ENCODE measurements at regions not wholly inside any gene's neighbourhood (a gene's known extent, or its start where the extent isn't known, plus 50 kb on each side); places are given as distances from the start of the nearest gene placed in this dataset.
A peak's percentile ranks its signal among the peaks of the same experiment; 100 is the strongest.

DNA sequence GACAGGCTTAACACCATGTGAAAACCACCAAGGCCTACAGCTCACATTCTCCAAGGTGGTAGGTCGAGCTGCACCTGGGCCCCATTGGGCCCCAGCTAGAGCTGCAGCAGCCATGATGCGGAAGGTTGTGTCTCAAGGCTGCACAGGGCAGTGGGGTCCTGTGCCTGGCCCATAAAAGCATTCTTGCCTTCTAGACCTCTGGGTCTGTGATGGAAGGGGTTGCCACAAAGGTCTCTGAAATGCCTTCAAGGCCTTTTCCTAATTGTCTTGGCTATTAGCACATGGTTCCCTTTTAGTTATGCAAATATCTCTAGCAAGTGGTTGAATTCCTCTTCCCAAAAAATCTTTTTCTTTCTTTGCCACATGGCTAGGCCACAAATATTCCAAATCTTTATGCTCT is 52.5 kb upstream of the C11orf58 start:
- Histone ChIP-seq H3K4me3 (no peak overlapping the region), H3K36me3 (replicated peaks) (no peaks in the 10 kb centered on the region), H3K27me3 (ENCODE audit: low read depth) (0 out of 2 replicates have a peak, but pooled peaks cover under 1% of the 10 kb centered on the region), H3K9me3 (no peaks in the 10 kb centered on the region), H3K4me1 (peaks cover 12% of the 10 kb centered on the region)
- DNase-seq (ENCODE audit: low spot score in 2 of 2): peak; percentile 42 to 53
- in situ Hi-C loops (cut with MboI; ENCODE audit: low sequenced_read_pairs): no loop called here

DNA sequence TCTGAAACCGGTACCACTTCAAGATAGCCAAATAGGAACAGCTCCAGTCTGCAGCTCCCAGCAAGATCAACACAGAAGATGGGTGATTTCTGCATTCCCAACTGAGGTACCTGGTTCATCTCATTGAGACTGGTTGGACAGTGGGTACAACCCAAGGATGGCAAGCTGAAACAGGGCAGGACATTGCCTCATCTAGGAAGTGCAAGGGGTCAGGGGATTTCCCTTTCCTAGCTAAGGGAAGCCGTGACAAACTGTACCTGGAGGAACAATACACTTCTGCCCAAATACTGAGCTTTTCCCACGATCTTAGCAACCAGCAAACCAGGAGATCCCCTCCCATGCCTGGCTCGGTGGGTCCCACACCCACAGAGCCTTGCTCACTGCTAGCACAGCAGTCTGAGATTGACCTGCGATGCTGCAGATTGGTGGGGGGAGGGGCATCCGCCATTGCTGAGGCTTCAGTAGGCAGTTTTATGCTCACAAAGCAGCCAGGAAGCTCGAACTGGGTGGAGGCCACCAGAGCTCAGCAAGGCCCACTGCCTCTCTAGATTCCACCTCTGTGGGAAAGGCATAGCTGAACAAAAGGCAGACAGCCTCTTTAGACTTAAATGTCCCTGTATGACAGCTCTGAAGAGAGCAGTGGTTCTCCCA is 59.9 kb upstream of the C11orf58 start:
- H3K4me3 ChIP-seq: no peak overlapping the region
- H3K36me3 ChIP-seq (replicated peaks): no peaks in the 10 kb centered on the region
- DNase-seq (ENCODE audit: low spot score in 2 of 2): no peak
- H3K27me3 ChIP-seq (ENCODE audit: low read depth): 0 out of 2 replicates have a peak, but pooled peaks cover 2% of the 10 kb centered on the region
- no peaks in the 10 kb centered on the region for H3K4me1 ChIP-seq
- in situ Hi-C loops (cut with MboI; ENCODE audit: low sequenced_read_pairs): no loop called here
- peaks cover 3% of the 10 kb centered on the region; the same call in 1 of the 2 replicates for H3K9me3 ChIP-seq

DNA sequence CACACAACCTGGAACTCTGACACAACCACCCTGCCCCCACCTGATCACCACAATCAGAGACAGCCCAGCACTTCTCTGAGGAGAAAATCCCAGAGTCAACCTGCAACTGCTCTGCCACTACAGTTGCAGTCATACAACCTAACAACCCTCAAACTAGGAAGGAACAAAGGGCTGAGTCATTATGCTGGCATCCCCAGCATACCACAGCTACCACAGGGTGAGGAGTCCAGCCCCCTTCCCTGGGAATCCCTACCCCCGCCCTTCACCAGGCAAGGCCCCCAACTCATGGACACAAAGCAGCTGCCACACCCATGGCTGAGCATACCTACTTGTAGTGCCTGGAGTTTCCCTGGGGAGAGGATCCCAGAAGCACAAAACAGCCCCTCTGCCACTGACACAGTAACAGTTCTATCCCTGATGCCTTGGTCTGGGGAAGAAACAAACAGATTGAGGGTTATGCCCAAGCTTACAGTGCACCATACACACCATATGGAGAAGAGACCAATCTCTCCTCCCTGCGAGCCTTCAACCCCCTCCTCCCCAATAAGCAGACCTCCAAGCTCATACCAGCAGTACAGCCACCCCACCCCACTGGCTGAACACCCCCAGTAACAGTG is 68.5 kb upstream of the C11orf58 start:
- H3K36me3 ChIP-seq (replicated peaks): no peaks in the 10 kb centered on the region
- in situ Hi-C loops (cut with MboI; ENCODE audit: low sequenced_read_pairs): no loop called here
- peak in 1 of 2 experiments; percentile 32 for DNase-seq (ENCODE audit: low spot score in 2 of 2)

DNA sequence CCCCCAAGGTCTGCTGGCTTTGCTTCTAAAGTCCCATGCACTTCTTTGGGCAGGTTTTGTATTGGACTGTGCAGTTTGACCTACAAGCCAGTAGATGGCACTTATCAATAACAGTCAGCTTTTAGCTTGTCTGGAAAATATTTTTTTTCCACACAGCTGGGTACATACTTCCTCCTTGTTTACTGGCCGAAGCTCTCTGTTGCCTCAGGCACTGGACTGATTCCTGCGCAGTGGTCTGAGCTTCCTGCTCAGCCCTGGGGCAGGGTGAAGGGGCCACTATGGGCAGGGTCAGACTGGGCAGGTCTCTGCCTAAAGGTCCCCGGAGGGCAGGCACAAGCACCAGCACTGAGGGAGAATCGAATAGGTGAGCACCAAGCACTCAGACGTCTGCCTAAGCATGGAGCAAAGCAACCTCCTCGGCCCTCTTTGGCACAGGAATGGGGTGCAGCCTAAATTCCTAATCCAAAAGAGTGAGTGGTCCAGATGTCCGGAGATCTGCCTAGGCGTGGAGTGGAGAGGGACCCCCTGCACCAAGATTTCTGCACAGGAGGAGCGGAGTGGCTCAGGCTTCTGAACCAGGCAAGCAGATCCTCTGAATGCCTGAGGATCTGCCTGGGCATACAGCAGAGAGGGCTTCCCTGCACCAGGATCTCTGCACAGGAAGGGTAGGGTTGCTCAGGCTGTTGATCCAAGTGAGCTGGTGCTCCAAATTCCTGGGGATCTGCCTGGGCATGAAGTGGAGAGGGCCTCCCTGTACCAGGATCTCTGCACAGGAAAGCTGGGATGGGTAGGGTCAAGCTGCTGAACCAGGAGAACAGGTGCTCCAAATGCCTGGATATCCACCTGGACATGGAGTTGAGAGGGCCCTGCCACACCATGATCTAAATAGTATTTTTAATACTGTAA is 105.9 kb upstream of the C11orf58 start:
- peaks cover 4% of the 10 kb centered on the region for H3K27me3 ChIP-seq (ENCODE audit: low read depth)
- in situ Hi-C loops (cut with MboI; ENCODE audit: low sequenced_read_pairs): no loop called here
- H3K4me3 ChIP-seq: no peak overlapping the region
- DNase-seq (ENCODE audit: low spot score in 2 of 2): peak; percentile 32 to 50
- H3K9me3 ChIP-seq: 0 out of 2 replicates have a peak, but pooled peaks cover 2% of the 10 kb centered on the region
- no peaks in the 10 kb centered on the region for H3K36me3 ChIP-seq (replicated peaks)
- H3K4me1 ChIP-seq: no peaks in the 10 kb centered on the region

More for the DNA sequence above, 68.5 kb upstream of the C11orf58 start:
- H3K4me3 ChIP-seq: no peak overlapping the region
- H3K27me3 ChIP-seq (ENCODE audit: low read depth): no peaks in the 10 kb centered on the region
- no peaks in the 10 kb centered on the region for H3K4me1 ChIP-seq
- H3K9me3 ChIP-seq: no peaks in the 10 kb centered on the region

DNA sequence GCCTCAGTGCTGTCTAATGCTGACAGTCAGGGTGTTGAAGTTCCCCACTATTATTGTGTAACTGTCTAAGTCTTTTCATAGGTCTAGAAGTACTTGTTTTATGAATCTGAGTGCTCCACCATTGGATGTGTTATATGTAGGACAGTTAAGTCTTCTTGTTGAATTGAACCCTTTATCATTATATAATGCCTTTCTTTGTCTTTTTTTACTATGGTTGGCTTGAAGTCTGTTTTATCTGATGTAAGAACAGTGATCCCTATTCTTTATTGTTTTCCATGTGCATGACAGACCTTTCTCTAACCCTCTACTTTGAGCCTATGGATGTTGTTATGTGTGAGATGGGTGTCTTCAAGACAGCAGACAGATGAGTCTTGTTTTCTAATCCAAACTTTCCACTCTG is 107.8 kb upstream of the C11orf58 start:
- no peak for DNase-seq (ENCODE audit: low spot score in 2 of 2)
- Histone ChIP-seq H3K27me3 (ENCODE audit: low read depth) (peaks cover 4% of the 10 kb centered on the region), H3K36me3 (replicated peaks) (no peaks in the 10 kb centered on the region), H3K9me3 (no peaks in the 10 kb centered on the region), H3K4me3 (no peak overlapping the region), H3K4me1 (no peaks in the 10 kb centered on the region)
- in situ Hi-C loops (cut with MboI; ENCODE audit: low sequenced_read_pairs): no loop called here

DNA sequence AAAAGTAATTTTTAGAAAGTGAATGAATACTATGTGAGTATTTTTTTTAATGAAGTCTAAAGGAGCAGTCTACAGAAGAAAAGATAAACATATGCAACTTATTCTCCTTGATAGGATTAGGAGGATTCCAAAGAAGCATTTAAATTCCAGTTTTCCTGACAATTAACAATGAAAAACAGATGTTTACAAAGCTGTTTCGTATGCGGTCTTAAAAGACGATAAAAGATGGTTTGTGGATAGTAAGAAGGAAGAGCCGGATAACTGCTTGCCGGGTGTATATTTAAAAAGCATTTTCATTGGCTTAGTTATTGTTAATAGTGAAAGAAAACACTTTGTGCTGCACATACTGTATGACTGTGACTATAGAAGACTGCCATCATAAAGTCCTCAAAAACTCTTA is 120.0 kb upstream of the C11orf58 start:
- peaks cover 13% of the 10 kb centered on the region for H3K4me1 ChIP-seq
- DNase-seq (ENCODE audit: low spot score in 2 of 2): peak in 1 of 2 experiments; percentile 31
- H3K36me3 ChIP-seq (replicated peaks): no peaks in the 10 kb centered on the region
- no peaks in the 10 kb centered on the region for H3K9me3 ChIP-seq
- in situ Hi-C loops (cut with MboI; ENCODE audit: low sequenced_read_pairs): loop anchor here (25.0 kb wide), 4 partner anchors 331 to 1281 kb away; no protein-coding TSS in a partner anchor
- H3K4me3 ChIP-seq: no peak overlapping the region
- H3K27me3 ChIP-seq (ENCODE audit: low read depth): no peaks in the 10 kb centered on the region

DNA sequence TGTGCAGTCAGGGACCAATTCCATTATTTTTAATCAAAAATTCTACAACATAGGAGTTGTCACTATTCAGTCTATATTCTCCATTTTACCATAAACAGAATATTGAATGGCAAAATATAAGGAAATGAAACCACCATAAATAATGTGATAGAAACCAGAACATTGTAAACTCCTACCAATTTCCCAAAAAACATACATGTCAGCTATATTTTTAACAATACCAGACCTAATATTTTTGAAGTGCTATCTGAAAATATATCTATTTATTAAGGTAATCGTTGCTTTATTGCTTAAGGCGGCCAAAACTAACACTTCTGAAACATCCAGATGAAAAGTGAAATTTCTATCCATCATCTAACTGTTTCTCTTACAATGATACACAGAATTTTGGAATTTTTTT is 123.0 kb upstream of the C11orf58 start:
- Histone ChIP-seq H3K36me3 (replicated peaks) (no peaks in the 10 kb centered on the region), H3K4me3 (no peak overlapping the region), H3K9me3 (no peaks in the 10 kb centered on the region), H3K27me3 (ENCODE audit: low read depth) (no peaks in the 10 kb centered on the region; the same call in none of the 2 replicates), H3K4me1 (peaks cover 17% of the 10 kb centered on the region)
- DNase-seq (ENCODE audit: low spot score in 2 of 2): no peak
- in situ Hi-C loops (cut with MboI; ENCODE audit: low sequenced_read_pairs): loop anchor here (25.0 kb wide), 4 partner anchors 328 to 1278 kb away; no protein-coding TSS in a partner anchor

DNA sequence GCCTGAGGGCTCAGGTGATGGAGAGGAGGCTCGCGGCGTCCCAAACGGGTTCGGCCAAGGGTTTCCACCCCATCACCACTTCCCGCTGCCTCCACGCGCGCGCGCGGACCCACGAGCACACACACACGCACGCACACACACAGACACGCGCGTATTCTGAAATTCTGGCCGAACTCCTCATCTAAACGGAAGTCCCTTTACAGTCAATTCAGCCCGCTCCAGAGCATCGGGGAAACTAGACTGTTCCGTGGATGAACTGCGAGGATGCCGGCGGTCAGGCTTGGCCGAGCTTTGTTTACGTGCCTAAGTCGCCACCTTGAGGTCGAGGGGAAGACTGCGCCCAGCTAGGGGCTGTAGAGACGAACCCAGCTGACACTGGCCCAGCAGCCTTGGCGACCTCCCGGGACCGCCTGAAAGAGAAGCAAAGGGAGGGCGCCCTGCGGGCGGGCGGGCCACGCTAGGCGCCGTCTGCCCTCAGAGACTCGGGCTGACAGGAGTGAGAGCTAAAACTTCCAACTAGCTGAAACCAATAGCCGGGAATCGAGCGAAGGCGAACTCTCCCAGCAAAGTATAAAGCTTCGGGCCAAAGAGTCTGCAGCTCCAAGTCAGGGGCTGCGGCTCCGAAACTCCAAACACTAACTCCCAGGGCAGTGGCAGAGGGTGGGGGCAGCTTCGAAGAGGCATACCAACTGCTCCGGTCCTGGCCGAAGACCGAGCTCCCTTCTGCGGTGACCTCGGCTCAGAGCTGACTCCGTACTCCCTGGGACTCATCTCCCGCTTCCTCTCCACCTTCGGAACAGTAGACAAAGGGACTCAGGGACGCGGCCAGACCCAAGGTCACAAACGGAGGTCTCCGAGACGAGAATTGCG is 124.7 kb upstream of the C11orf58 start:
- in situ Hi-C loops (cut with MboI; ENCODE audit: low sequenced_read_pairs): loop anchor here (25.0 kb wide), 4 partner anchors 326 to 1276 kb away; no protein-coding TSS in a partner anchor
- no peaks in the 10 kb centered on the region for H3K9me3 ChIP-seq
- H3K4me1 ChIP-seq: peaks cover 15% of the 10 kb centered on the region
- no peaks in the 10 kb centered on the region; the same call in none of the 2 replicates for H3K27me3 ChIP-seq (ENCODE audit: low read depth)
- no peaks in the 10 kb centered on the region for H3K36me3 ChIP-seq (replicated peaks)
- peak overlapping the region; percentile 38 for H3K4me3 ChIP-seq
- peak; percentile 86 to 93 for DNase-seq (ENCODE audit: low spot score in 2 of 2)

DNA sequence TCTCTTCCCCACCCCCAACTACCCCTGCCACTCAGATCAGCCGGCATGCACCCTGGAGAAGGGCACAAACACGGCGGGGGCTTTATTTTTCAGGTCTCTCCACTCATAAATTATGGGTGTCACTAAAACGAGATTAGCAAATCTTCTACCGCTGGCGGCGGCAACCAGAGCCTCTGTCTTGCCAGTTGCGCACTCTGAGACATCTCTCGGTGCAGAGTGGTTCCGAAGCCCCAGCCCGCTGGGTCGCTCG is 125.3 kb upstream of the C11orf58 start:
- Histone ChIP-seq H3K36me3 (replicated peaks) (no peaks in the 10 kb centered on the region), H3K4me3 (peak overlapping the region; percentile 38), H3K9me3 (no peaks in the 10 kb centered on the region), H3K4me1 (peaks cover 14% of the 10 kb centered on the region), H3K27me3 (ENCODE audit: low read depth) (no peaks in the 10 kb centered on the region; the same call in none of the 2 replicates)
- in situ Hi-C loops (cut with MboI; ENCODE audit: low sequenced_read_pairs): loop anchor here (25.0 kb wide), 4 partner anchors 326 to 1276 kb away; no protein-coding TSS in a partner anchor
- DNase-seq (ENCODE audit: low spot score in 2 of 2): no peak

DNA sequence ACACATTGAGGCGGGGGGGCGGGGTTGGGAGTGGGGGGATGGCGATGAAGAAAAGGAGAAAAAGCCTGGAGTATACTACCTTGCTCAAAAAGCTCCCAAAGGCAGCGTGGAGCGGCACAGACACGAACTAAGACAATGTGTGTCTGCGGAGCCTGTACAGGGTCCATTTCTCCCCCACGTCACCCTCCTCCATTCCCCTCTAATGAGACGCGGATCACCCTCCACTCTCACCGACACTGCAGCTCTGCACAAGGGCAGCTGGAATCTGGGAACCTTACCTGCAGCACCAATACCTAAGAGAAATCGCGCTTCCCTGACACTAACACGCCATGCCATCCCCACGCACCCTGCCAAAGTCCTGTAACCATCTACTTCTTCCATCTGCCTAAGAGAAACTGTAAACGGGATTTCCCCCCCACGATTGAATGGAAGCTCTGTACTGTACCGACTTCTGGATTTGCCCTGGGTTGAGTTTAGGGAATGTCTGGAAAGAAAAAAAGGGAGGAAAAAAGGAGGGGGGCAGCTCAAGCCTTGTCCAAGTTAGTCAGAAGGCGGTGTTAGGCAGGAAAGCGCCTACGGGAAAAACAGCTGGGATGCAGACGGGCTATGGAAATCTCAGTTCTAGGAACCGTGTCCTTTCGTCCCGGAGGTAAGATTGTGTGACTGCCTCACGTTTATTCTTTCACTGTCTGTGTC is 125.7 kb upstream of the C11orf58 start:
- Histone ChIP-seq H3K36me3 (replicated peaks) (no peaks in the 10 kb centered on the region), H3K9me3 (no peaks in the 10 kb centered on the region), H3K4me1 (peaks cover 16% of the 10 kb centered on the region), H3K4me3 (peak overlapping the region; percentile 38), H3K27me3 (ENCODE audit: low read depth) (no peaks in the 10 kb centered on the region; the same call in none of the 2 replicates)
- in situ Hi-C loops (cut with MboI; ENCODE audit: low sequenced_read_pairs): loop anchor here (25.0 kb wide), 4 partner anchors 325 to 1275 kb away; no protein-coding TSS in a partner anchor
- DNase-seq (ENCODE audit: low spot score in 2 of 2): peak in 1 of 2 experiments; percentile 43

DNA sequence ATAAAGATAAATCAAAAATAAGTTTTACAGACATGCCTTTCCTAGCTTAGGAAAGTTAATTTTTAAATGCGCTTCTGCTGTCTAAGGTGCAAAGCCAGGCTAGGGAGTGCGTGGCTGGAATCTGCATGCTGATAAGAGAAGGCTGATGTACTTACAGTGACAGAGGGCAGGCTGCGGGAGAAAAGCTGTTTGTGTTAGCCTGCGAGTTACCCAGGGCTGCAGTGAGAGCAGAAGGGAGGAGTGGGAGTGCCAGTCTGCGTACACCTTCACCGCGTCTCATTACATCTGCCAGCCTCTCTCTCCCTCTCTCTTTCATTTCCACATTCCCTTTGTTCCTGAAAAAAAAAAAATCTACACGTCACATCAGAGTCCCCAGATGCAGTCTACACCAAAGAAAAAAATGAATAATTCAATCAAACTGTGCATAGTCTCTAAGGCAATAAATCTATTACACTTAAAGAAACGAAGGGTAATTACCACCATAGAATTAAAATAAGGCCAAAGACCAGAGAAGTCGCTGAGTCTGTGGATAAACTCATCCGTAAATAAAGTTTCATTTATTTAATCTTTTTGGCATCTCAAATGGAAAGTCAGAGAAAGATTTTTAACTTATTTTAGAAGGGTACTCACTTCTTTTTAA is 126.4 kb upstream of the C11orf58 start:
- Histone ChIP-seq H3K36me3 (replicated peaks) (no peaks in the 10 kb centered on the region), H3K4me3 (no peak overlapping the region), H3K9me3 (no peaks in the 10 kb centered on the region), H3K27me3 (ENCODE audit: low read depth) (no peaks in the 10 kb centered on the region; the same call in none of the 2 replicates), H3K4me1 (peaks cover 16% of the 10 kb centered on the region)
- DNase-seq (ENCODE audit: low spot score in 2 of 2): no peak
- in situ Hi-C loops (cut with MboI; ENCODE audit: low sequenced_read_pairs): loop anchor here (25.0 kb wide), 4 partner anchors 325 to 1275 kb away; no protein-coding TSS in a partner anchor

DNA sequence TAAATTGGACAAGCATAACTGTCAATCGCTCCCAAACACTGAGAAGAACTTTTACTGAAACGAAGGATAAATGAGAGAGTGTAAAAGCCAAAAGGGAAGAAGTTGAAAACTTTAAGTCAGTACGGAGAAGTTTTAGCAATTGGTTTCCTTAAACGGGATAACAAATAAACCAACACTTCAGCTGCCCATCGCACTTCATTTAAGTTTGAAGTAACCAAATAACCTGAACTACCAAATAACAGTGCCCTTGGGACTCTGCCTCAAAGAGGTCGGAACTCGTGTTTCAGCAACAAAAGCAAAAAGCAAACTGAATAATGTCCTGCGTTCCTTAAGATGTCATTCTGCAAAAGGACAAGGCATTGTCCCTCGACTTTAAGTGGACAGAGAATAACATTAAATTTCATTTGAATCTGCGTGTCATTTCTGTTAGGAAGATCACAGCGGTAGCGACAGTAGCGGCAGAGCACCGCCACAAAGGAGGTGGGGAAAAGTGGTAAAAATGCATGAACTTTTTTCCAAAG is 127.0 kb upstream of the C11orf58 start:
- H3K27me3 ChIP-seq (ENCODE audit: low read depth): no peaks in the 10 kb centered on the region; the same call in none of the 2 replicates

More for the DNA sequence above, 127.0 kb upstream of the C11orf58 start:
- in situ Hi-C loops (cut with MboI; ENCODE audit: low sequenced_read_pairs): loop anchor here (25.0 kb wide), 4 partner anchors 324 to 1274 kb away; no protein-coding TSS in a partner anchor
- no peaks in the 10 kb centered on the region for H3K36me3 ChIP-seq (replicated peaks)
- DNase-seq (ENCODE audit: low spot score in 2 of 2): no peak
- no peak overlapping the region for H3K4me3 ChIP-seq
- H3K9me3 ChIP-seq: no peaks in the 10 kb centered on the region
- peaks cover 16% of the 10 kb centered on the region for H3K4me1 ChIP-seq

All from HAP-1 (cell line).